GM10266 (cell line): ENCODE measurements at regions not wholly inside any gene's neighbourhood (a gene's known extent, or its start where the extent isn't known, plus 50 kb on each side); places are given as distances from the start of the nearest gene placed in this dataset.
A peak's percentile ranks its signal among the peaks of the same experiment; 100 is the strongest.

Experiments
- DNase-seq: peaks from one replicate; pipeline ENCODE4 v3.0.0; 2012; ENCODE audit errors: extremely low spot score
- CTCF ChIP-seq: IDR thresholded peaks from 2 replicates; pipeline ENCODE4 v1.5.1; 2012; ENCODE audit warnings: mild to moderate bottlenecking, low read depth; ENCODE audit not compliant: control insufficient read depth, insufficient read depth; ENCODE audit errors: missing control alignments

- DNase-seq: peak; percentile 25
- no peak for TF ChIP-seq CTCF
Observed at GRCh38 chr19:22545751-22546150, 88.4 kb upstream of the ZNF492 start.

- no peak for TF ChIP-seq CTCF
- DNase-seq: no peak
Observed at GRCh38 chr19:22533761-22534160, 100.4 kb upstream of the ZNF492 start.

- DNase-seq: no peak
- TF ChIP-seq CTCF: no peak
Observed at GRCh38 chr19:22532388-22533300, 101.5 kb upstream of the ZNF492 start.

- DNase-seq: no peak
- TF ChIP-seq CTCF: no peak
Observed at GRCh38 chr19:22530042-22530441, 104.1 kb upstream of the ZNF492 start.

GRCh38 chr19:22528956-22529355 lies 105.2 kb upstream of the ZNF492 start:
- no peak for DNase-seq
- no peak for TF ChIP-seq CTCF

- DNase-seq: no peak
- no peak for TF ChIP-seq CTCF
Observed at GRCh38 chr19:22527554-22527953, 105.4 kb upstream of the ZNF98 start.

GRCh38 chr19:22526661-22527272 lies 104.6 kb upstream of the ZNF98 start:
- TF ChIP-seq CTCF: no peak
- DNase-seq: no peak
